ENCODE measurements at regions not wholly inside any gene's neighbourhood (a gene's known extent, or its start where the extent isn't known, plus 50 kb on each side); places are given as distances from the start of the nearest gene placed in this dataset.

GRCh38 chr18:7413906-7414305 lies 153.2 kb upstream of the PTPRM start:
- no peak for ATAC-seq
- DNase-seq (ENCODE audit: low spot score) = no peak

GRCh38 chr18:7414459-7414858 lies 152.7 kb upstream of the PTPRM start:
- DNase-seq (ENCODE audit: low spot score) (no peak), ATAC-seq (peak; percentile 19)

- DNase-seq (ENCODE audit: low spot score) (no peak), ATAC-seq (no peak)
Observed at GRCh38 chr18:7415081-7415894, 151.8 kb upstream of the PTPRM start.

- ATAC-seq (no peak), DNase-seq (ENCODE audit: low spot score) (no peak)
Observed at GRCh38 chr18:7417727-7418126, 149.4 kb upstream of the PTPRM start.

GRCh38 chr18:7429831-7430230 lies 137.3 kb upstream of the PTPRM start:
- no peak for ATAC-seq
- DNase-seq (ENCODE audit: low spot score) = no peak

GRCh38 chr18:7436166-7436565 lies 130.9 kb upstream of the PTPRM start:
- DNase-seq (ENCODE audit: low spot score) = no peak
- no peak for ATAC-seq

- DNase-seq (ENCODE audit: low spot score) (no peak), ATAC-seq (no peak)
Observed at GRCh38 chr18:7437870-7438269, 129.2 kb upstream of the PTPRM start.

- ATAC-seq (no peak), DNase-seq (ENCODE audit: low spot score) (no peak)
Observed at GRCh38 chr18:7438646-7439045, 128.5 kb upstream of the PTPRM start.

- no peak for ATAC-seq
- DNase-seq (ENCODE audit: low spot score) = no peak
Observed at GRCh38 chr18:7447318-7448028, 119.6 kb upstream of the PTPRM start.

GRCh38 chr18:7452331-7452730 lies 114.8 kb upstream of the PTPRM start:
- peak; percentile 92 for ATAC-seq

GRCh38 chr18:7454429-7454828 lies 112.7 kb upstream of the PTPRM start:
- no peak for DNase-seq (ENCODE audit: low spot score)
- ATAC-seq = no peak

More at GRCh38 chr18:7452331-7452730, 114.8 kb upstream of the PTPRM start:
- no peak for DNase-seq (ENCODE audit: low spot score)

- DNase-seq (ENCODE audit: low spot score) = no peak
Observed at GRCh38 chr18:7456376-7456775, 110.7 kb upstream of the PTPRM start.

GRCh38 chr18:7457262-7457661 lies 109.9 kb upstream of the PTPRM start:
- ATAC-seq = no peak

More at GRCh38 chr18:7456376-7456775, 110.7 kb upstream of the PTPRM start:
- no peak for ATAC-seq

GRCh38 chr18:7458884-7459283 lies 108.2 kb upstream of the PTPRM start:
- ATAC-seq (no peak), DNase-seq (ENCODE audit: low spot score) (no peak)

More at GRCh38 chr18:7457262-7457661, 109.9 kb upstream of the PTPRM start:
- DNase-seq (ENCODE audit: low spot score) = no peak

GRCh38 chr18:7459851-7460770 lies 107.0 kb upstream of the PTPRM start:
- DNase-seq (ENCODE audit: low spot score) (no peak), ATAC-seq (peak; percentile 52)

GRCh38 chr18:7464245-7464966 lies 102.7 kb upstream of the PTPRM start:
- DNase-seq (ENCODE audit: low spot score) (no peak), ATAC-seq (no peak)

- DNase-seq (ENCODE audit: low spot score) = no peak
- no peak for ATAC-seq
Observed at GRCh38 chr18:7466190-7466589, 100.9 kb upstream of the PTPRM start.

- no peak for ATAC-seq
- DNase-seq (ENCODE audit: low spot score) = no peak
Observed at GRCh38 chr18:7467708-7468466, 99.2 kb upstream of the PTPRM start.

- no peak for DNase-seq (ENCODE audit: low spot score)
- no peak for ATAC-seq
Observed at GRCh38 chr18:7470101-7470500, 97.0 kb upstream of the PTPRM start.

GRCh38 chr18:7470503-7470902 lies 96.6 kb upstream of the PTPRM start:
- DNase-seq (ENCODE audit: low spot score) = no peak
- no peak for ATAC-seq

All from left lobe of liver (tissue), 2 donors.